Thyroid gland (tissue), 4 donors: ENCODE measurements at regions not wholly inside any gene's neighbourhood (a gene's known extent, or its start where the extent isn't known, plus 50 kb on each side); places are given as distances from the start of the nearest gene placed in this dataset.
"Not testable (repeated sequence)": the region's sequence is repeated elsewhere in the genome, so short reads cannot be mapped to it uniquely, and the experiment has no call there.

Source experiments
- DNase-seq, 2 donors: peaks; one replicate each; pipeline ENCODE4 v3.0.0-alpha.2; 2019
- H3K27ac ChIP-seq, 3 donors: fragments of 200-600 bp; sonication (generic); 1 replicate in 2 of 3; 2 replicates in 1 of 3; pipeline ENCODE4 v1.5.1; 2016 to 2019; ENCODE audit warnings: mild to moderate bottlenecking in 1 of 3, moderate library complexity in 1 of 3
- H3K27me3 ChIP-seq: fragments of 200-600 bp; sonication (generic); one replicate; pipeline ENCODE4 v1.5.1; 2019
- H3K36me3 ChIP-seq, 2 donors: fragments of 200-600 bp; sonication (generic); one replicate each; pipeline ENCODE4 v1.5.1; 2016 to 2019
- H3K4me1 ChIP-seq, 2 donors: fragments of 200-600 bp; sonication (generic); one replicate each; pipeline ENCODE4 v1.5.1; 2017 to 2019
- H3K4me3 ChIP-seq, 3 donors: fragments of 200-600 bp; sonication (generic); replicated peaks in 1 of 3; 1 replicate in 2 of 3; 2 replicates in 1 of 3; pipeline ENCODE4 v1.5.1; 2016; ENCODE audit warnings: mild to moderate bottlenecking in 1 of 3
- H3K9me3 ChIP-seq: fragments of 200-600 bp; sonication (generic); one replicate; pipeline ENCODE4 v1.5.1; 2017
- CTCF ChIP-seq, 6 experiments: fragments of 200-600 bp in 3 of 6; fragments of 450-650 bp in 3 of 6; sonication (generic) in 3 of 6; IDR thresholded peaks; one replicate each; pipeline ENCODE4 v1.5.1; 2016 to 2019; ENCODE audit warnings: antibody characterized with exemption in 6 of 6, mild to moderate bottlenecking in 2 of 6, inconsistent platforms in 1 of 6, moderate library complexity in 1 of 6
- POLR2A ChIP-seq, 2 donors: fragments of 450-650 bp; IDR thresholded peaks; one replicate each; pipeline ENCODE4 v1.6.1; 2017; ENCODE audit warnings: antibody characterized with exemption in 2 of 2, mild to moderate bottlenecking in 2 of 2, moderate library complexity in 1 of 2
- WGBS, 2 donors: methylation state at CpG; one replicate each; pipeline ENCODE4 v1.1.5; 2017; 5-methylcytosine and 5-hydroxymethylcytosine counted together
- intact Hi-C: fragments of 100-400 bp; cut with DNase I; formaldehyde crosslinking; loops from one replicate; pipeline ENCODE4 v1.15.1; 2023

- intact Hi-C loops: no loop called here
- TF ChIP-seq CTCF (IDR thresholded peaks at IDR 0.05) (no peak), POLR2A (IDR thresholded peaks at IDR 0.05) (no peak)
- no peak overlapping the region for H3K27ac ChIP-seq
- 34 to 43% methylated on average over 5 of the region's 5 CpGs for WGBS, 2 donors
- H3K4me3 ChIP-seq: no peak overlapping the region
- no peaks in the 10 kb centered on the region for H3K27me3 ChIP-seq
- H3K36me3 ChIP-seq: no peaks in the 10 kb centered on the region
- peak in 1 of 2 donors; percentile 8 for DNase-seq
- peaks cover 0 to 3% of the 10 kb centered on the region in 2 donors for H3K4me1 ChIP-seq
- H3K9me3 ChIP-seq: no peaks in the 10 kb centered on the region
These were observed 128.2 kb upstream of the UXS1 start for GRCh38 chr2:106322281-106322680.

- H3K27ac ChIP-seq, H3K36me3 ChIP-seq, H3K27me3 ChIP-seq, intact Hi-C loops, DNase-seq, H3K4me3 ChIP-seq, H3K4me1 ChIP-seq, H3K9me3 ChIP-seq: not testable (repeated sequence)
- WGBS, 2 donors: 98 to 100% methylated on average over 2 of the region's 2 CpGs
These were observed 126.3 kb upstream of the UXS1 start for GRCh38 chr2:106320439-106320838.

GRCh38 chr2:106316915-106317314 is 122.8 kb upstream of the UXS1 start:
- H3K27me3 ChIP-seq: no peaks in the 10 kb centered on the region
- 67 to 72% methylated on average over 2 of the region's 2 CpGs for WGBS, 2 donors

GRCh38 chr2:106314444-106314843 is 120.3 kb upstream of the UXS1 start:
- DNase-seq: no peak
- 80 to 86% methylated on average over 3 of the region's 3 CpGs for WGBS, 2 donors
- H3K4me3 ChIP-seq: no peak overlapping the region
- intact Hi-C loops: no loop called here
- TF ChIP-seq POLR2A (IDR thresholded peaks at IDR 0.05) (no peak), CTCF (IDR thresholded peaks at IDR 0.05) (no peak)
- no peaks in the 10 kb centered on the region for H3K27me3 ChIP-seq
- H3K27ac ChIP-seq: no peak overlapping the region
- no peaks in the 10 kb centered on the region for H3K36me3 ChIP-seq
- no peaks in the 10 kb centered on the region for H3K9me3 ChIP-seq
- peaks cover 0 to 5% of the 10 kb centered on the region in 2 donors for H3K4me1 ChIP-seq

More at GRCh38 chr2:106316915-106317314, 122.8 kb upstream of the UXS1 start:
- TF ChIP-seq POLR2A (IDR thresholded peaks at IDR 0.05) (no peak), CTCF (IDR thresholded peaks at IDR 0.05) (no peak)
- H3K27ac ChIP-seq: no peak overlapping the region
- no peaks in the 10 kb centered on the region for H3K9me3 ChIP-seq
- H3K4me1 ChIP-seq: peaks cover 0 to 5% of the 10 kb centered on the region in 2 donors
- H3K4me3 ChIP-seq: no peak overlapping the region
- intact Hi-C loops: no loop called here
- peak; percentile 12 to 19 for DNase-seq
- H3K36me3 ChIP-seq: no peaks in the 10 kb centered on the region

- WGBS, 2 donors: 90 to 94% methylated on average over 5 of the region's 5 CpGs
- Histone ChIP-seq H3K9me3 (no peaks in the 10 kb centered on the region), H3K4me3 (no peak overlapping the region), H3K4me1 (no peaks in the 10 kb centered on the region), H3K27ac (no peak overlapping the region), H3K36me3 (no peaks in the 10 kb centered on the region), H3K27me3 (no peaks in the 10 kb centered on the region)
- intact Hi-C loops: no loop called here
- TF ChIP-seq POLR2A (IDR thresholded peaks at IDR 0.05) (no peak), CTCF (IDR thresholded peaks at IDR 0.05) (no peak)
- no peak for DNase-seq
These were observed 116.9 kb upstream of the UXS1 start for GRCh38 chr2:106311041-106311370.

GRCh38 chr2:106307860-106308259 is 113.8 kb upstream of the UXS1 start:
- Histone ChIP-seq H3K4me1 (no peaks in the 10 kb centered on the region), H3K9me3 (no peaks in the 10 kb centered on the region), H3K4me3 (no peak overlapping the region), H3K36me3 (no peaks in the 10 kb centered on the region), H3K27ac (no peak overlapping the region), H3K27me3 (no peaks in the 10 kb centered on the region)
- TF ChIP-seq POLR2A (IDR thresholded peaks at IDR 0.05) (no peak), CTCF (IDR thresholded peaks at IDR 0.05) (no peak)
- intact Hi-C loops: no loop called here
- DNase-seq: no peak
- 84 to 90% methylated on average over 1 of the region's 1 CpG for WGBS, 2 donors
